ENCODE measurements at regions not wholly inside any gene's neighbourhood (a gene's known extent, or its start where the extent isn't known, plus 50 kb on each side); places are given as distances from the start of the nearest gene placed in this dataset.

DNA sequence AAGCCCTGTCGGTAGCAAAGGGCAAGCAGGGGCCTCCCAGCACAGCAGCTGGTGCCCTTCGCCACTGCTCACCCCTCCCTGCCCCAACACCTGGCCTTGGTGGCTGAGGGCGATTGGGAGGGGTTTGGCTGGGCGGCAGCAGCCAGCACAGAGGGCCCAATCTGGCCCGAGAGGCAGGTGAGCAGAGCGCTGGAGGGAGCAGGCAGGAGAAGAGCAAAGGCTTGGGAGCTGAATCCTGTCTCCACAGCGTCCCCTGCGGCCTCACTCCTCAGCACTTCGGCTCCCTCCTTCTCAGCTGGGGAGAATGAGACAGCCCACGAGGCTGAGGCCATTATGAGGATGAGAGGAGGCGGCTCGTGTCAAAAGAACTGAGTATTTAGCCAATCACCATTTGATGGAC lies 74.9 kb upstream of the TAF1B start:
- TF ChIP-seq, protein P1, sequence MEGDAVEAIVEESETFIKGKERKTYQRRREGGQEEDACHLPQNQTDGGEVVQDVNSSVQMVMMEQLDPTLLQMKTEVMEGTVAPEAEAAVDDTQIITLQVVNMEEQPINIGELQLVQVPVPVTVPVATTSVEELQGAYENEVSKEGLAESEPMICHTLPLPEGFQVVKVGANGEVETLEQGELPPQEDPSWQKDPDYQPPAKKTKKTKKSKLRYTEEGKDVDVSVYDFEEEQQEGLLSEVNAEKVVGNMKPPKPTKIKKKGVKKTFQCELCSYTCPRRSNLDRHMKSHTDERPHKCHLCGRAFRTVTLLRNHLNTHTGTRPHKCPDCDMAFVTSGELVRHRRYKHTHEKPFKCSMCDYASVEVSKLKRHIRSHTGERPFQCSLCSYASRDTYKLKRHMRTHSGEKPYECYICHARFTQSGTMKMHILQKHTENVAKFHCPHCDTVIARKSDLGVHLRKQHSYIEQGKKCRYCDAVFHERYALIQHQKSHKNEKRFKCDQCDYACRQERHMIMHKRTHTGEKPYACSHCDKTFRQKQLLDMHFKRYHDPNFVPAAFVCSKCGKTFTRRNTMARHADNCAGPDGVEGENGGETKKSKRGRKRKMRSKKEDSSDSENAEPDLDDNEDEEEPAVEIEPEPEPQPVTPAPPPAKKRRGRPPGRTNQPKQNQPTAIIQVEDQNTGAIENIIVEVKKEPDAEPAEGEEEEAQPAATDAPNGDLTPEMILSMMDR (IDR thresholded peaks at IDR 0.05) = no peak
- TF ChIP-seq POLR2AphosphoS5 (IDR thresholded peaks at IDR 0.05) (no peak), POLR2A (IDR thresholded peaks at IDR 0.05; ENCODE audit: low read depth) (no peak)

Data from esophagus muscularis mucosa (tissue), 3 donors.